ENCODE measurements at regions not wholly inside any gene's neighbourhood (a gene's known extent, or its start where the extent isn't known, plus 50 kb on each side); places are given as distances from the start of the nearest gene placed in this dataset.

GRCh38 chr17:77383613-77384608 is 243.1 kb downstream of the SEC14L1 start:
- TF ChIP-seq YY1 (IDR thresholded peaks at IDR 0.05; ENCODE audit: insufficient read depth, insufficient replicate concordance, low read depth, low read length) (no peak), BHLHE40 (IDR thresholded peaks at IDR 0.05; ENCODE audit: low read length) (no peak), CTCF (CRISPR knock-in tag; IDR thresholded peaks at IDR 0.05) (no peak), SCMH1 (CRISPR knock-in tag; IDR thresholded peaks at IDR 0.05; ENCODE audit: borderline replicate concordance) (no peak), TFE3 (CRISPR knock-in tag; IDR thresholded peaks at IDR 0.05) (no peak), SNAPC5 (CRISPR knock-in tag; IDR thresholded peaks at IDR 0.05; ENCODE audit: borderline replicate concordance) (no peak), SUZ12 (IDR thresholded peaks at IDR 0.05; ENCODE audit: low read depth, low read length) (no peak), CBX2 (IDR thresholded peaks at IDR 0.05; ENCODE audit: low read depth, low read length) (no peak), CBX2 (CRISPR knock-in tag; IDR thresholded peaks at IDR 0.05; ENCODE audit: low read depth) (no peak)
- TF ChIP-seq, protein P1, sequence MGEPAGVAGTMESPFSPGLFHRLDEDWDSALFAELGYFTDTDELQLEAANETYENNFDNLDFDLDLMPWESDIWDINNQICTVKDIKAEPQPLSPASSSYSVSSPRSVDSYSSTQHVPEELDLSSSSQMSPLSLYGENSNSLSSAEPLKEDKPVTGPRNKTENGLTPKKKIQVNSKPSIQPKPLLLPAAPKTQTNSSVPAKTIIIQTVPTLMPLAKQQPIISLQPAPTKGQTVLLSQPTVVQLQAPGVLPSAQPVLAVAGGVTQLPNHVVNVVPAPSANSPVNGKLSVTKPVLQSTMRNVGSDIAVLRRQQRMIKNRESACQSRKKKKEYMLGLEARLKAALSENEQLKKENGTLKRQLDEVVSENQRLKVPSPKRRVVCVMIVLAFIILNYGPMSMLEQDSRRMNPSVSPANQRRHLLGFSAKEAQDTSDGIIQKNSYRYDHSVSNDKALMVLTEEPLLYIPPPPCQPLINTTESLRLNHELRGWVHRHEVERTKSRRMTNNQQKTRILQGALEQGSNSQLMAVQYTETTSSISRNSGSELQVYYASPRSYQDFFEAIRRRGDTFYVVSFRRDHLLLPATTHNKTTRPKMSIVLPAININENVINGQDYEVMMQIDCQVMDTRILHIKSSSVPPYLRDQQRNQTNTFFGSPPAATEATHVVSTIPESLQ (CRISPR knock-in tag; conservative IDR thresholded peaks at IDR 0.05) = no peak

Data from HepG2 (cell line).